Ishikawa (cell line): ENCODE measurements at regions not wholly inside any gene's neighbourhood (a gene's known extent, or its start where the extent isn't known, plus 50 kb on each side); places are given as distances from the start of the nearest gene placed in this dataset.

ENCODE experiments used
- EGR1 ChIP-seq: IDR thresholded peaks from 2 replicates; pipeline ENCODE4 v1.6.1; 2012
- TAF1 ChIP-seq: IDR thresholded peaks from 2 replicates; pipeline ENCODE4 v1.6.1; 2012; ENCODE audit warnings: low read depth, mild to moderate bottlenecking
- TF ChIP-seq, protein P1 (sequence below): IDR thresholded peaks from 2 replicates; pipeline ENCODE4 v1.6.1; 2012; ENCODE audit warnings: low read depth, mild to moderate bottlenecking

DNA sequence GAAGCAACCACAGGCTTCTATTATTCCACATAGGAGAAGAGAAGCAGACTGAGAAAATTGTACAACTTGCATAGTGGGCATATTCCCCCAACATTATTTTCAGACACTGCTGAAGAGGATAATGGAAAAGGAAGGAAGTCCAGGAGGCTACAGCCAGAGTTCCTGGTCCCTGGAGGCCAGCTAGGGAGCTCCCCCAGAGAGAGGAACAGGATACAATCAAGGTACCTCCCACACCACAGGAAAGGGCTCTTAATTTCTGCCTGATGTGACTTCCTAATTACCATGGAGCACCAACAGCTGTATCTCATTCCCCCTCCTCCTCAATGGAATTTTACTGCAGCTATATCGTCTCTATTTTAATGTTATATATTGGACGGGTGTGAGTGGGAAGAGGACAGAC is 594.3 kb upstream of the NRSN1 start:
- no peak for TF ChIP-seq TAF1
- no peak for TF ChIP-seq EGR1
- TF ChIP-seq, protein P1, sequence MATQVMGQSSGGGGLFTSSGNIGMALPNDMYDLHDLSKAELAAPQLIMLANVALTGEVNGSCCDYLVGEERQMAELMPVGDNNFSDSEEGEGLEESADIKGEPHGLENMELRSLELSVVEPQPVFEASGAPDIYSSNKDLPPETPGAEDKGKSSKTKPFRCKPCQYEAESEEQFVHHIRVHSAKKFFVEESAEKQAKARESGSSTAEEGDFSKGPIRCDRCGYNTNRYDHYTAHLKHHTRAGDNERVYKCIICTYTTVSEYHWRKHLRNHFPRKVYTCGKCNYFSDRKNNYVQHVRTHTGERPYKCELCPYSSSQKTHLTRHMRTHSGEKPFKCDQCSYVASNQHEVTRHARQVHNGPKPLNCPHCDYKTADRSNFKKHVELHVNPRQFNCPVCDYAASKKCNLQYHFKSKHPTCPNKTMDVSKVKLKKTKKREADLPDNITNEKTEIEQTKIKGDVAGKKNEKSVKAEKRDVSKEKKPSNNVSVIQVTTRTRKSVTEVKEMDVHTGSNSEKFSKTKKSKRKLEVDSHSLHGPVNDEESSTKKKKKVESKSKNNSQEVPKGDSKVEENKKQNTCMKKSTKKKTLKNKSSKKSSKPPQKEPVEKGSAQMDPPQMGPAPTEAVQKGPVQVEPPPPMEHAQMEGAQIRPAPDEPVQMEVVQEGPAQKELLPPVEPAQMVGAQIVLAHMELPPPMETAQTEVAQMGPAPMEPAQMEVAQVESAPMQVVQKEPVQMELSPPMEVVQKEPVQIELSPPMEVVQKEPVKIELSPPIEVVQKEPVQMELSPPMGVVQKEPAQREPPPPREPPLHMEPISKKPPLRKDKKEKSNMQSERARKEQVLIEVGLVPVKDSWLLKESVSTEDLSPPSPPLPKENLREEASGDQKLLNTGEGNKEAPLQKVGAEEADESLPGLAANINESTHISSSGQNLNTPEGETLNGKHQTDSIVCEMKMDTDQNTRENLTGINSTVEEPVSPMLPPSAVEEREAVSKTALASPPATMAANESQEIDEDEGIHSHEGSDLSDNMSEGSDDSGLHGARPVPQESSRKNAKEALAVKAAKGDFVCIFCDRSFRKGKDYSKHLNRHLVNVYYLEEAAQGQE: no peak
